A549 (cell line): ENCODE measurements at regions not wholly inside any gene's neighbourhood (a gene's known extent, or its start where the extent isn't known, plus 50 kb on each side); places are given as distances from the start of the nearest gene placed in this dataset.

Source experiments
- ATAC-seq, 2 experiments: fragments of 200-7000 bp in 1 of 2; fragments of >200 bp in 1 of 2; cut with Nextera tagmentation in 1 of 2; cut with Tn5 transposase in 1 of 2; 3 replicates each; pipeline versions ENCODE4 v1.8.0 to v1.9.1; 2018 to 2020; ENCODE audit warnings: mild to moderate bottlenecking in 1 of 2, moderate library complexity in 1 of 2
- CTCF ChIA-PET: fragments of 300-600 bp; sonication (Branson Sonifier 250); formaldehyde crosslinking; extraction: SDS; loops from one replicate; lab custom pipeline; 2021; ENCODE audit warnings: antibody characterized with exemption, inconsistent platforms; lab: Yijun Ruan, JAX
- POLR2A ChIA-PET: fragments of 350-600 bp; formaldehyde crosslinking; extraction: SDS; loops from one replicate; lab custom pipeline; 2021; ENCODE audit warnings: antibody characterized with exemption, inconsistent platforms; lab: Yijun Ruan, JAX
- DNase-seq, 2 experiments: peaks; one replicate each; pipeline versions ENCODE4 v3.0.0 to v3.0.0-alpha.2; 2011 to 2016; ENCODE audit warnings: low read depth in 1 of 2, low spot score in 1 of 2
- FAIRE-seq: peaks from 2 replicates; lab custom pipeline; 2011; peaks lifted over from hg19 to GRCh38; lab: Jason Lieb, UNC
- H3K27ac ChIP-seq, 2 experiments: fragments of >200 bp; sonication (Bioruptor Twin); formaldehyde crosslinking; 3 replicates each; pipeline ENCODE4 v1.5.1; 2016 to 2017
- H3K4me1 ChIP-seq: fragments of >200 bp; sonication (Bioruptor Twin); formaldehyde crosslinking; 3 replicates; pipeline ENCODE4 v1.6.1; 2016
- H3K4me2 ChIP-seq: fragments of >200 bp; sonication (Bioruptor Twin); formaldehyde crosslinking; 3 replicates; pipeline ENCODE4 v1.6.1; 2016
- H3K4me3 ChIP-seq: fragments of >200 bp; sonication (Bioruptor Twin); formaldehyde crosslinking; 3 replicates; pipeline ENCODE4 v1.5.1; 2016
- H3K9me3 ChIP-seq: fragments of >200 bp; sonication (Bioruptor Twin); formaldehyde crosslinking; 3 replicates; pipeline ENCODE4 v1.6.1; 2016
- CEBPB ChIP-seq, 2 experiments: fragments of >200 bp in 1 of 2; sonication (Bioruptor Twin) in 1 of 2; formaldehyde crosslinking in 1 of 2; IDR thresholded peaks; 2 replicates each; pipeline ENCODE4 v1.6.1; 2012 to 2016
- FOSB ChIP-seq: fragments of 250-450 bp; sonication (Bioruptor Pico); IDR thresholded peaks from 2 replicates; pipeline ENCODE4 v1.5.0; 2020; ENCODE audit warnings: mild to moderate bottlenecking, moderate library complexity
- FOSL2 ChIP-seq, 2 experiments: fragments of 450-650 bp in 1 of 2; fragments of >200 bp in 1 of 2; sonication (Bioruptor Twin) in 1 of 2; formaldehyde crosslinking; IDR thresholded peaks; 2 replicates each; pipeline versions ENCODE4 v1.5.0 to v1.6.1; 2016 to 2020; ENCODE audit warnings: mild to moderate bottlenecking in 1 of 2, moderate library complexity in 1 of 2
- HEYL ChIP-seq: fragments of 250-450 bp; sonication (Bioruptor Pico); IDR thresholded peaks from 2 replicates; pipeline ENCODE4 v1.8.0; 2021; ENCODE audit warnings: mild to moderate bottlenecking, moderate library complexity
- HOXB13 ChIP-seq: fragments of 250-450 bp; sonication (Bioruptor Pico); IDR thresholded peaks from 2 replicates; pipeline ENCODE4 v1.5.0; 2020; ENCODE audit warnings: low read depth, mild to moderate bottlenecking, moderate library complexity
- MAFK ChIP-seq: fragments of 450-650 bp; IDR thresholded peaks from 2 replicates; pipeline ENCODE4 v1.6.1; 2014; ENCODE audit not compliant: partially characterized antibody
- NFE2L2 ChIP-seq: fragments of 150-350 bp; conservative IDR thresholded peaks from 2 replicates; pipeline ENCODE4 v1.6.1; 2014; ENCODE audit warnings: low read length
- NR3C1 ChIP-seq: fragments of >200 bp; sonication (Bioruptor Twin); formaldehyde crosslinking; IDR thresholded peaks from 3 replicates; pipeline ENCODE4 v1.6.1; 2017
- RAD21 ChIP-seq, 2 experiments: fragments of >200 bp in 1 of 2; sonication (Bioruptor Twin) in 1 of 2; formaldehyde crosslinking in 1 of 2; IDR thresholded peaks in 1 of 2; conservative IDR thresholded peaks in 1 of 2; 2 replicates in 1 of 2; 3 replicates in 1 of 2; pipeline ENCODE4 v1.6.1; 2012 to 2018; ENCODE audit warnings: inconsistent platforms in 1 of 2
- RARB ChIP-seq: fragments of 250-450 bp; sonication (Bioruptor Pico); IDR thresholded peaks from 2 replicates; pipeline ENCODE4 v1.8.0; 2021; ENCODE audit warnings: mild to moderate bottlenecking, moderate library complexity
- SREBF2 ChIP-seq: fragments of 450-650 bp; IDR thresholded peaks from 2 replicates; pipeline ENCODE4 v1.6.1; 2014; ENCODE audit warnings: mild to moderate bottlenecking, moderate library complexity
- TFCP2L1 ChIP-seq: fragments of 250-450 bp; sonication (Bioruptor Pico); IDR thresholded peaks from 2 replicates; pipeline ENCODE4 v1.5.0; 2021; ENCODE audit warnings: mild to moderate bottlenecking
- TP53 ChIP-seq: fragments of 250-450 bp; sonication (Bioruptor Pico); IDR thresholded peaks from 2 replicates; pipeline ENCODE4 v1.5.0; 2021; ENCODE audit warnings: mild to moderate bottlenecking, moderate library complexity
- WGBS: methylation state at CpG from one replicate; pipeline ENCODE4 v1.1.6; 2017; ENCODE audit errors: missing lambda C conversion rate; 5-methylcytosine and 5-hydroxymethylcytosine counted together
- TF ChIP-seq, protein P1 (sequence below): fragments of >200 bp; sonication (Bioruptor Twin); formaldehyde crosslinking; IDR thresholded peaks from 3 replicates; pipeline ENCODE4 v1.6.1; 2016
- TF ChIP-seq, protein P2 (sequence below): IDR thresholded peaks from 2 replicates; pipeline ENCODE4 v1.6.1; 2012; ENCODE audit warnings: low read depth, borderline replicate concordance
- TF ChIP-seq, protein P3 (sequence below): fragments of 150-350 bp; IDR thresholded peaks from 2 replicates; pipeline ENCODE4 v1.6.1; 2014; ENCODE audit warnings: low read depth, mild to moderate bottlenecking, low read length
- TF ChIP-seq, protein P4 (sequence below): IDR thresholded peaks from 2 replicates; pipeline ENCODE4 v1.6.1; 2012
- TF ChIP-seq, protein P5 (sequence below): fragments of 250-450 bp; sonication (Bioruptor Pico); IDR thresholded peaks from 2 replicates; pipeline ENCODE4 v1.5.0; 2021; ENCODE audit warnings: mild to moderate bottlenecking, moderate library complexity, borderline replicate concordance

DNA sequence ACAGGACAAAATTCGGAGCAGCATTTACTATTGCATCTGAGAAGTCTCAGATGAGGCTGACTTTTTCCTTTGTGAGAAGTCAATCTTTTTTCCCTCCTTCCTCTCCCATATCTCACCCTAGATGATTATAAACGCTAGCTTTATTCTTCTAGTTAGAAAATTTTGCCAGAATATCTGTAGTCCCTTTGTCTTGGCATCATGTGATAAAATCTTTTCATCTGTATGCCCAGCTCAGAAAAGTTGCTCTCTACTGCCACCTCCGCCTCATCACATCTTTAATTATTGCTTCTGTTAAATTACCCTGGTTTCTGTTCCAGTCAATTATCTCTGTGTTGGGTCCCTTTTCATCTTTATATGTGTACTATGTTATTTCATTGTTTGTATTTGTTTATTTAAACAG lies 210.8 kb upstream of the SLC35G4 start:
- WGBS: 41% methylated on average over 3 of the region's 3 CpGs
- FAIRE-seq (no peak), ATAC-seq (no peak), DNase-seq (no peak)
- ChIA-PET CTCF (interaction anchor here (0.5 to 1.8 kb wide), 4 partner anchors 9 to 115 kb away, joined by 3 to 5 read pairs (median 4); no protein-coding TSS in a partner anchor), POLR2A (no interaction called here)
- no peak overlapping the region for H3K4me3 ChIP-seq
- H3K4me2 ChIP-seq: no peak overlapping the region
- H3K4me1 ChIP-seq: no peaks in the 10 kb centered on the region
- H3K9me3 ChIP-seq: no peaks in the 10 kb centered on the region
- H3K27ac ChIP-seq: no peak overlapping the region
- TF ChIP-seq RAD21 (conservative IDR thresholded peaks at IDR 0.05 in 1 of 2, IDR thresholded peaks at IDR 0.05 in 1 of 2): 0 out of 5 replicates have a peak, but pooled peaks of 1 of the 2 experiments have one; percentile 5
- TF ChIP-seq TFCP2L1: no peak

DNA sequence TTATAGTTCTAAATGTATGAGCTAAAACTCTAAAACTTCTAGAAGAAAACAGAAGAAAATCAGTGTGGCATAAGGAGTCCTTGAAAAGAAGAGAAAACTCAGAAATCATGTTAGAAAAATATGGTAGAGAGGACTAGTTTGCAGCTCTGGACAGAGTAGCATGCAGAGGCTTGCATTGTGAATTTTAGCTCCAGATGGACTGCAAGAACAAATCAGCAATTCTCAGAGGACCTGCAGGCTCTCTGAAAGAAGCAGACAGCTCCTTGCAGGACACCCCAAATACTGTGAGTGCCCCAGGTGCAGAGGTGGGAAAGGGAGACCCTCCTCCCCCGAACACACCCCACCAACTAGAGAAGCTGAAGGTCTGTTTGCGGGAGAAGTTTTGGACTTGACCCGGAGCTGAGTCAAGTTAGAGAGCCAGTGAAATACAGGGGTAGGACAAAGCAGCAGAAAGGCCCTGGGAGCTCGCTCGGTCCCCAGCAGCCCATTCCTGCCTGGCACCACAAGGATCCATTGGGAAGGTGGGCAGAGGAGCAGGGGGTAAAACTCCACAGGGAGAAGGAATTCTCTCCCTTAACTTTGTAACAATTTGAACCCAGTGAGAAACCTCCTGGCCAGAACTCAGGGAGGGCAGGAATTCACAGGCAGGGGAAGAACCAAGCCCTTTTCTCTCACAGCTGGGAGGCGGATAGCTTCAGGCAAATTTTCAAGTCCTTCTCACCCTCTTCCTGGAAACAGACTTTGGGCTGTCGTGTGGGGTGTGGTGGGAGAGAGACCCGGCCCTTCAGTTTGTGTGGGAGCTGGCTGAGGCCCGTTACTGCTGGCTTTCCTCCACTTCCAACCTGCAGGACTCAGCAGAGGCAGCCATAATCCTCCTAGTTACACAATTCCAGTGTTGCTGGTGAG lies 216.2 kb upstream of the SLC35G4 start:
- Histone ChIP-seq H3K9me3 (no peaks in the 10 kb centered on the region), H3K4me1 (no peaks in the 10 kb centered on the region), H3K4me3 (no peak overlapping the region), H3K4me2 (no peak overlapping the region), H3K27ac (no peak overlapping the region)
- ATAC-seq: no peak
- POLR2A ChIA-PET: interaction anchor here (0.8 kb wide), 1 partner anchor 32 kb away, joined by 3 read pairs; no protein-coding TSS in a partner anchor
- CTCF ChIA-PET: interaction anchor here (0.6 kb wide), 1 partner anchor 9 kb away, joined by 3 read pairs; no protein-coding TSS in a partner anchor
- 36% methylated on average over 4 of the region's 9 CpGs for WGBS
- no peak for FAIRE-seq
- TF ChIP-seq CEBPB (IDR thresholded peaks at IDR 0.05) (no peak), TFCP2L1 (no peak), MAFK (no peak), NR3C1 (no peak), TP53 (CRISPR knock-in tag) (no peak), FOSB (no peak), SREBF2 (no peak), RARB (no peak), HOXB13 (CRISPR knock-in tag) (no peak), NFE2L2 (no peak), HEYL (CRISPR knock-in tag) (no peak), FOSL2 (IDR thresholded peaks at IDR 0.05) (no peak), FOSL2 (CRISPR knock-in tag; IDR thresholded peaks at IDR 0.05) (no peak)
- TF ChIP-seq, protein P1, sequence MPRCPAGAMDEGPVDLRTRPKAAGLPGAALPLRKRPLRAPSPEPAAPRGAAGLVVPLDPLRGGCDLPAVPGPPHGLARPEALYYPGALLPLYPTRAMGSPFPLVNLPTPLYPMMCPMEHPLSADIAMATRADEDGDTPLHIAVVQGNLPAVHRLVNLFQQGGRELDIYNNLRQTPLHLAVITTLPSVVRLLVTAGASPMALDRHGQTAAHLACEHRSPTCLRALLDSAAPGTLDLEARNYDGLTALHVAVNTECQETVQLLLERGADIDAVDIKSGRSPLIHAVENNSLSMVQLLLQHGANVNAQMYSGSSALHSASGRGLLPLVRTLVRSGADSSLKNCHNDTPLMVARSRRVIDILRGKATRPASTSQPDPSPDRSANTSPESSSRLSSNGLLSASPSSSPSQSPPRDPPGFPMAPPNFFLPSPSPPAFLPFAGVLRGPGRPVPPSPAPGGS: no peak
- TF ChIP-seq, protein P2, sequence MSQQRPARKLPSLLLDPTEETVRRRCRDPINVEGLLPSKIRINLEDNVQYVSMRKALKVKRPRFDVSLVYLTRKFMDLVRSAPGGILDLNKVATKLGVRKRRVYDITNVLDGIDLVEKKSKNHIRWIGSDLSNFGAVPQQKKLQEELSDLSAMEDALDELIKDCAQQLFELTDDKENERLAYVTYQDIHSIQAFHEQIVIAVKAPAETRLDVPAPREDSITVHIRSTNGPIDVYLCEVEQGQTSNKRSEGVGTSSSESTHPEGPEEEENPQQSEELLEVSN: no peak
- TF ChIP-seq, protein P3, sequence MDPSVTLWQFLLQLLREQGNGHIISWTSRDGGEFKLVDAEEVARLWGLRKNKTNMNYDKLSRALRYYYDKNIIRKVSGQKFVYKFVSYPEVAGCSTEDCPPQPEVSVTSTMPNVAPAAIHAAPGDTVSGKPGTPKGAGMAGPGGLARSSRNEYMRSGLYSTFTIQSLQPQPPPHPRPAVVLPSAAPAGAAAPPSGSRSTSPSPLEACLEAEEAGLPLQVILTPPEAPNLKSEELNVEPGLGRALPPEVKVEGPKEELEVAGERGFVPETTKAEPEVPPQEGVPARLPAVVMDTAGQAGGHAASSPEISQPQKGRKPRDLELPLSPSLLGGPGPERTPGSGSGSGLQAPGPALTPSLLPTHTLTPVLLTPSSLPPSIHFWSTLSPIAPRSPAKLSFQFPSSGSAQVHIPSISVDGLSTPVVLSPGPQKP: no peak
- TF ChIP-seq, protein P4, sequence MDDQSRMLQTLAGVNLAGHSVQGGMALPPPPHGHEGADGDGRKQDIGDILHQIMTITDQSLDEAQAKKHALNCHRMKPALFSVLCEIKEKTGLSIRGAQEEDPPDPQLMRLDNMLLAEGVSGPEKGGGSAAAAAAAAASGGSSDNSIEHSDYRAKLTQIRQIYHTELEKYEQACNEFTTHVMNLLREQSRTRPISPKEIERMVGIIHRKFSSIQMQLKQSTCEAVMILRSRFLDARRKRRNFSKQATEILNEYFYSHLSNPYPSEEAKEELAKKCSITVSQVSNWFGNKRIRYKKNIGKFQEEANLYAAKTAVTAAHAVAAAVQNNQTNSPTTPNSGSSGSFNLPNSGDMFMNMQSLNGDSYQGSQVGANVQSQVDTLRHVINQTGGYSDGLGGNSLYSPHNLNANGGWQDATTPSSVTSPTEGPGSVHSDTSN: no peak
- TF ChIP-seq, protein P5, sequence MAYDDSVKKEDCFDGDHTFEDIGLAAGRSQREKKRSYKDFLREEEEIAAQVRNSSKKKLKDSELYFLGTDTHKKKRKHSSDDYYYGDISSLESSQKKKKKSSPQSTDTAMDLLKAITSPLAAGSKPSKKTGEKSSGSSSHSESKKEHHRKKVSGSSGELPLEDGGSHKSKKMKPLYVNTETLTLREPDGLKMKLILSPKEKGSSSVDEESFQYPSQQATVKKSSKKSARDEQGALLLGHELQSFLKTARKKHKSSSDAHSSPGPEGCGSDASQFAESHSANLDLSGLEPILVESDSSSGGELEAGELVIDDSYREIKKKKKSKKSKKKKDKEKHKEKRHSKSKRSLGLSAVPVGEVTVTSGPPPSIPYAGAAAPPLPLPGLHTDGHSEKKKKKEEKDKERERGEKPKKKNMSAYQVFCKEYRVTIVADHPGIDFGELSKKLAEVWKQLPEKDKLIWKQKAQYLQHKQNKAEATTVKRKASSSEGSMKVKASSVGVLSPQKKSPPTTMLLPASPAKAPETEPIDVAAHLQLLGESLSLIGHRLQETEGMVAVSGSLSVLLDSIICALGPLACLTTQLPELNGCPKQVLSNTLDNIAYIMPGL (CRISPR knock-in tag): no peak
- no peak for DNase-seq
